HEK293 (cell line): ENCODE measurements at regions not wholly inside any gene's neighbourhood (a gene's known extent, or its start where the extent isn't known, plus 50 kb on each side); places are given as distances from the start of the nearest gene placed in this dataset.
A peak's percentile ranks its signal among the peaks of the same experiment; 100 is the strongest.

Experiments
- CTCF ChIA-PET: fragments of 350-600 bp; formaldehyde crosslinking; extraction: SDS; loops from one replicate; lab custom pipeline; 2021; ENCODE audit warnings: antibody characterized with exemption; lab: Yijun Ruan, JAX
- POLR2A ChIA-PET: fragments of 300-600 bp; formaldehyde crosslinking; extraction: SDS; loops from one replicate; lab custom pipeline; 2020; ENCODE audit warnings: antibody characterized with exemption, inconsistent platforms; lab: Yijun Ruan, JAX
- H3K27ac ChIP-seq: fragments of 200-500 bp; sonication (Bioruptor generic); 2 replicates; pipeline ENCODE4 v1.5.1; 2014; ENCODE audit warnings: low read depth, low read length, control low read depth, inconsistent platforms; ENCODE audit errors: extremely low read depth
- H3K36me3 ChIP-seq, 2 experiments: fragments of 200-500 bp in 1 of 2; sonication (Bioruptor generic) in 1 of 2; 1 replicate in 1 of 2; 2 replicates in 1 of 2; pipeline ENCODE4 v1.5.1; 2014 to 2017; ENCODE audit warnings: inconsistent platforms in 2 of 2, low read length in 2 of 2; ENCODE audit not compliant: control insufficient read depth in 2 of 2, insufficient read depth in 1 of 2
- H3K4me1 ChIP-seq: fragments of 200-500 bp; sonication (Bioruptor generic); 2 replicates; pipeline ENCODE4 v1.5.1; 2014; ENCODE audit warnings: mild to moderate bottlenecking, low read length, inconsistent platforms; ENCODE audit not compliant: control insufficient read depth, insufficient read depth
- H3K4me3 ChIP-seq: 2 replicates; pipeline ENCODE4 v1.5.1; 2011; ENCODE audit warnings: low read depth, mild to moderate bottlenecking, control low read depth, low read length, moderate library complexity
- H3K9me3 ChIP-seq: fragments of 200-500 bp; sonication (Bioruptor generic); 2 replicates; pipeline ENCODE4 v1.5.1; 2014; ENCODE audit warnings: low read depth, low read length, inconsistent platforms; ENCODE audit not compliant: control insufficient read depth, insufficient read depth
- ATF2 ChIP-seq: fragments of 450-650 bp; formaldehyde crosslinking; IDR thresholded peaks from 2 replicates; pipeline ENCODE4 v1.5.1; 2016; ENCODE audit warnings: missing biosample characterization, missing genetic modification characterization, low read depth
- FEZF1 ChIP-seq: fragments of 450-650 bp; formaldehyde crosslinking; IDR thresholded peaks from 2 replicates; pipeline ENCODE4 v1.5.1; 2016; ENCODE audit warnings: missing biosample characterization, missing genetic modification characterization
- MYNN ChIP-seq: fragments of 450-650 bp; formaldehyde crosslinking; IDR thresholded peaks from 2 replicates; pipeline ENCODE4 v1.5.1; 2016; ENCODE audit warnings: missing biosample characterization, missing genetic modification characterization, borderline replicate concordance
- OSR2 ChIP-seq: fragments of 450-650 bp; formaldehyde crosslinking; IDR thresholded peaks from 2 replicates; pipeline ENCODE4 v1.5.1; 2016; ENCODE audit warnings: missing biosample characterization, missing genetic modification characterization
- ZBTB21 ChIP-seq: fragments of 450-650 bp; formaldehyde crosslinking; IDR thresholded peaks from 2 replicates; pipeline ENCODE4 v1.5.1; 2017; ENCODE audit warnings: missing biosample characterization, missing genetic modification characterization
- ZFHX2 ChIP-seq: fragments of 450-650 bp; formaldehyde crosslinking; conservative IDR thresholded peaks from 2 replicates; pipeline ENCODE4 v1.5.1; 2016; ENCODE audit warnings: missing biosample characterization, missing genetic modification characterization
- ZNF169 ChIP-seq: fragments of 450-650 bp; formaldehyde crosslinking; IDR thresholded peaks from 2 replicates; pipeline ENCODE4 v1.5.1; 2016; ENCODE audit warnings: missing biosample characterization, missing genetic modification characterization
- ZNF2 ChIP-seq: fragments of 450-650 bp; formaldehyde crosslinking; IDR thresholded peaks from 2 replicates; pipeline ENCODE4 v1.5.1; 2016; ENCODE audit warnings: missing biosample characterization, missing genetic modification characterization
- ZNF350 ChIP-seq: fragments of 450-650 bp; formaldehyde crosslinking; IDR thresholded peaks from 2 replicates; pipeline ENCODE4 v1.5.0; 2017; ENCODE audit warnings: missing biosample characterization, mild to moderate bottlenecking, missing genetic modification characterization
- ZNF521 ChIP-seq: fragments of 450-650 bp; formaldehyde crosslinking; IDR thresholded peaks from 2 replicates; pipeline ENCODE4 v1.5.1; 2017; ENCODE audit warnings: missing biosample characterization, mild to moderate bottlenecking, missing genetic modification characterization
- ZNF558 ChIP-seq: fragments of 450-650 bp; formaldehyde crosslinking; IDR thresholded peaks from 2 replicates; pipeline ENCODE4 v1.5.1; 2016; ENCODE audit warnings: missing biosample characterization, missing genetic modification characterization
- ZNF623 ChIP-seq: fragments of 450-650 bp; formaldehyde crosslinking; IDR thresholded peaks from 2 replicates; pipeline ENCODE4 v1.5.1; 2016; ENCODE audit warnings: missing biosample characterization, missing genetic modification characterization
- ZNF654 ChIP-seq: fragments of 450-650 bp; formaldehyde crosslinking; IDR thresholded peaks from 2 replicates; pipeline ENCODE4 v1.5.1; 2016; ENCODE audit warnings: low read depth, missing biosample characterization, missing genetic modification characterization
- ZNF658 ChIP-seq: fragments of 450-650 bp; formaldehyde crosslinking; IDR thresholded peaks from 2 replicates; pipeline ENCODE4; 2016; ENCODE audit warnings: missing biosample characterization, missing genetic modification characterization
- ZNF707 ChIP-seq: fragments of 450-650 bp; formaldehyde crosslinking; IDR thresholded peaks from 2 replicates; pipeline ENCODE4 v1.5.1; 2016; ENCODE audit warnings: missing biosample characterization, missing genetic modification characterization
- ZNF777 ChIP-seq: fragments of 450-650 bp; formaldehyde crosslinking; IDR thresholded peaks from 2 replicates; pipeline ENCODE4 v1.5.1; 2017; ENCODE audit warnings: missing biosample characterization, missing genetic modification characterization, borderline replicate concordance
- TF ChIP-seq, protein P1 (sequence below): fragments of 450-650 bp; formaldehyde crosslinking; IDR thresholded peaks from 2 replicates; pipeline ENCODE4 v1.5.1; 2016; ENCODE audit warnings: missing biosample characterization, missing genetic modification characterization

DNA sequence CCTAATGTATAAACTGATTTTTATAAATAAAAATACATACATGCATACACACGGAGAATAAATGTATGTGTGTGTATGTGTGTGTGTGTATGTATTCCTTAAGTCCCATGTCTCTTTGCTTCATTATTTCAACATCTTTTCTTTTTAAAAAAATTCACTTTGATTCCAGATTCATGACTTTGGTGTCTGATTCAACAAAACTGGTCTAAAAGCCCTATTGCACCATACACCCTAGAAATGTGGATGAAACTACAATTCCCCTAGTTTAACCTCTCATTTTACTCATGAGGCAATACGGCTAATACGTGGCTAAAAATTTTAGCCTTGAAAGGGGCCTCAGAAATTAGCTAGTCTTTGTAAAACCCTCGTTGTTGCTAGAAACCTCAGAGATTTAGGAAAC lies 228.1 kb downstream of the ADAMTS9 start (continued):
- TF ChIP-seq ZNF707 (tag by site-specific recombination) (no peak), ZNF654 (tag by site-specific recombination) (no peak), ZNF558 (tag by site-specific recombination) (no peak), MYNN (tag by site-specific recombination) (no peak), ZNF521 (tag by site-specific recombination) (no peak)

GRCh38 chr3:64457811-64458210 lies 230.0 kb downstream of the ADAMTS9 start:
- TF ChIP-seq ZNF350 = no peak
- TF ChIP-seq, protein P1, sequence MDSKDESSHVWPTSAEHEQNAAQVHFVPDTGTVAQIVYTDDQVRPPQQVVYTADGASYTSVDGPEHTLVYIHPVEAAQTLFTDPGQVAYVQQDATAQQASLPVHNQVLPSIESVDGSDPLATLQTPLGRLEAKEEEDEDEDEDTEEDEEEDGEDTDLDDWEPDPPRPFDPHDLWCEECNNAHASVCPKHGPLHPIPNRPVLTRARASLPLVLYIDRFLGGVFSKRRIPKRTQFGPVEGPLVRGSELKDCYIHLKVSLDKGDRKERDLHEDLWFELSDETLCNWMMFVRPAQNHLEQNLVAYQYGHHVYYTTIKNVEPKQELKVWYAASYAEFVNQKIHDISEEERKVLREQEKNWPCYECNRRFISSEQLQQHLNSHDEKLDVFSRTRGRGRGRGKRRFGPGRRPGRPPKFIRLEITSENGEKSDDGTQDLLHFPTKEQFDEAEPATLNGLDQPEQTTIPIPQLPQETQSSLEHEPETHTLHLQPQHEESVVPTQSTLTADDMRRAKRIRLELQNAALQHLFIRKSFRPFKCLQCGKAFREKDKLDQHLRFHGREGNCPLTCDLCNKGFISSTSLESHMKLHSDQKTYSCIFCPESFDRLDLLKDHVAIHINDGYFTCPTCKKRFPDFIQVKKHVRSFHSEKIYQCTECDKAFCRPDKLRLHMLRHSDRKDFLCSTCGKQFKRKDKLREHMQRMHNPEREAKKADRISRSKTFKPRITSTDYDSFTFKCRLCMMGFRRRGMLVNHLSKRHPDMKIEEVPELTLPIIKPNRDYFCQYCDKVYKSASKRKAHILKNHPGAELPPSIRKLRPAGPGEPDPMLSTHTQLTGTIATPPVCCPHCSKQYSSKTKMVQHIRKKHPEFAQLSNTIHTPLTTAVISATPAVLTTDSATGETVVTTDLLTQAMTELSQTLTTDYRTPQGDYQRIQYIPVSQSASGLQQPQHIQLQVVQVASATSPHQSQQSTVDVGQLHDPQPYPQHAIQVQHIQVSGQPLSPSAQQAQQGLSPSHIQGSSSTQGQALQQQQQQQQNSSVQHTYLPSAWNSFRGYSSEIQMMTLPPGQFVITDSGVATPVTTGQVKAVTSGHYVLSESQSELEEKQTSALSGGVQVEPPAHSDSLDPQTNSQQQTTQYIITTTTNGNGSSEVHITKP (tag by site-specific recombination) = peak; percentile 83; the same call in 1 of the 2 replicates
- ChIA-PET POLR2A (no interaction called here), CTCF (interaction anchor here (0.8 to 1.4 kb wide), 2 partner anchors 26 to 174 kb away, joined by 3 to 4 read pairs; no protein-coding TSS in a partner anchor)
- H3K4me1 ChIP-seq = peaks cover 7% of the 10 kb centered on the region; the same call in 1 of the 2 replicates
- H3K4me3 ChIP-seq = no peak overlapping the region
- H3K36me3 ChIP-seq = no peaks in the 10 kb centered on the region
- H3K9me3 ChIP-seq = no peaks in the 10 kb centered on the region
- H3K27ac ChIP-seq = no peak overlapping the region

DNA sequence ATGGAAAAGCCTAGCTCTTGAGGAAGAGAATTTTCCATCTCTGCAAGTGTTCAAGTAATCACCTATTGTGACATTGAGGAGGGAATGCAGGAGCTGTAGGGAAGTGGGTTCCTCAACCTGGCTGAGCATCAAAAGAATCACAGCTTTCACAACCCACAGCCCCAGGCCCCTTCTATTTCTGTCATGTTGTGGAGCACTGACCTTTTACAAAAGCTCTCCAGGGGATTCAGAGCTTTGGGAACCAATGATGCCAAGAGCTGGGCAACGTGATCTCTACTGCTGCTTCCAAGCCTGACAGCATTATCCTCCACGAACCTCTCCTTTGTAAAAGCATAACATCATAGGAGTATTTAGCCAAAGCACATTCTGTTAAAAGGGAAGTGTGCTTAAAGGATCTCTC lies 231.1 kb downstream of the ADAMTS9 start:
- Histone ChIP-seq H3K4me1 (peaks cover 7% of the 10 kb centered on the region; the same call in 1 of the 2 replicates), H3K27ac (no peak overlapping the region), H3K36me3 (no peaks in the 10 kb centered on the region), H3K9me3 (no peaks in the 10 kb centered on the region), H3K4me3 (no peak overlapping the region)
- ChIA-PET CTCF (interaction anchor here (0.7 kb wide), 1 partner anchor 433 kb away, joined by 3 read pairs; no protein-coding TSS in a partner anchor), POLR2A (interaction anchor here (0.7 kb wide), 1 partner anchor 11 kb away, joined by 5 read pairs; no protein-coding TSS in a partner anchor)
- TF ChIP-seq ATF2 (tag by site-specific recombination) (no peak), ZNF2 (tag by site-specific recombination) (no peak), OSR2 (tag by site-specific recombination) (no peak), ZFHX2 (tag by site-specific recombination) (no peak), ZNF658 (tag by site-specific recombination) (no peak), ZNF623 (tag by site-specific recombination) (no peak), ZNF777 (tag by site-specific recombination) (no peak), ZNF169 (tag by site-specific recombination) (no peak)

- no peak overlapping the region for H3K27ac ChIP-seq
- H3K4me3 ChIP-seq = no peak overlapping the region
- 0 out of 2 replicates have a peak, but pooled peaks have one; percentile 26 for TF ChIP-seq ZBTB21 (tag by site-specific recombination)
- TF ChIP-seq FEZF1 (tag by site-specific recombination) = no peak
- H3K36me3 ChIP-seq = no peaks in the 10 kb centered on the region
- peaks cover 7% of the 10 kb centered on the region; the same call in 1 of the 2 replicates for H3K4me1 ChIP-seq
- ChIA-PET CTCF (interaction anchor here (0.6 kb wide), 1 partner anchor 1105 kb away, joined by 3 read pairs; no protein-coding TSS in a partner anchor), POLR2A (no interaction called here)
- no peaks in the 10 kb centered on the region for H3K9me3 ChIP-seq
Observed at GRCh38 chr3:64455351-64455750, 230.1 kb upstream of the PRICKLE2 start.
